ENCODE measurements at regions not wholly inside any gene's neighbourhood (a gene's known extent, or its start where the extent isn't known, plus 50 kb on each side); places are given as distances from the start of the nearest gene placed in this dataset.

GRCh38 chr3:83946554-83946953 is 1012.2 kb upstream of the CADM2 start:
- TF ChIP-seq CTCF (IDR thresholded peaks at IDR 0.05) (no peak), POLR2A (IDR thresholded peaks at IDR 0.05) (no peak)

Data from body of pancreas (tissue), 4 donors.